Subcutaneous abdominal adipose tissue (tissue), 5 donors: ENCODE measurements at regions not wholly inside any gene's neighbourhood (a gene's known extent, or its start where the extent isn't known, plus 50 kb on each side); places are given as distances from the start of the nearest gene placed in this dataset.
"Not testable (repeated sequence)": the region's sequence is repeated elsewhere in the genome, so short reads cannot be mapped to it uniquely, and the experiment has no call there.

Experiments
- H3K27ac ChIP-seq: one replicate; pipeline ENCODE4 v1.7.0; 2013; ENCODE audit warnings: low read depth, mild to moderate bottlenecking, inconsistent platforms, low read length, moderate library complexity
- H3K27me3 ChIP-seq, 5 donors: one replicate each; pipeline ENCODE4 v1.7.0; 2013; ENCODE audit warnings: low read length in 5 of 5, inconsistent platforms in 1 of 5; ENCODE audit not compliant: control insufficient read depth in 5 of 5, insufficient read depth in 4 of 5
- H3K36me3 ChIP-seq, 5 donors: one replicate each; pipeline ENCODE4 v1.7.0; 2013; ENCODE audit warnings: low read length in 5 of 5; ENCODE audit not compliant: control insufficient read depth in 5 of 5, insufficient read depth in 5 of 5
- H3K4me1 ChIP-seq, 5 donors: one replicate each; pipeline ENCODE4 v1.7.0; 2013; ENCODE audit warnings: low read length in 5 of 5, mild to moderate bottlenecking in 3 of 5, moderate library complexity in 1 of 5; ENCODE audit not compliant: control insufficient read depth in 5 of 5, insufficient read depth in 5 of 5
- H3K4me3 ChIP-seq, 5 donors: one replicate each; pipeline ENCODE4 v1.7.0; 2013; ENCODE audit warnings: low read length in 5 of 5, low read depth in 1 of 5
- H3K9ac ChIP-seq, 5 donors: one replicate each; pipeline ENCODE4 v1.7.0; 2013; ENCODE audit warnings: low read length in 5 of 5, mild to moderate bottlenecking in 4 of 5, moderate library complexity in 3 of 5
- H3K9me3 ChIP-seq, 5 donors: one replicate each; pipeline ENCODE4 v1.7.0; 2013; ENCODE audit warnings: low read length in 5 of 5; ENCODE audit not compliant: control insufficient read depth in 5 of 5
- donor health status: healthy.
- donor health status: healthy.
- donor health status: healthy.
- donor health status: healthy.
- donor health status: healthy.

GRCh38 chr7:11985376-11985775, 153.4 kb upstream of the THSD7A start:
- Histone ChIP-seq H3K4me1 (no peaks in the 10 kb centered on the region), H3K27ac (no peak overlapping the region), H3K36me3 (no peaks in the 10 kb centered on the region), H3K27me3 (no peaks in the 10 kb centered on the region), H3K4me3 (no peak overlapping the region), H3K9ac (no peak overlapping the region), H3K9me3 (peaks cover 0 to 5% (median 0%) of the 10 kb centered on the region in 5 donors)

DNA sequence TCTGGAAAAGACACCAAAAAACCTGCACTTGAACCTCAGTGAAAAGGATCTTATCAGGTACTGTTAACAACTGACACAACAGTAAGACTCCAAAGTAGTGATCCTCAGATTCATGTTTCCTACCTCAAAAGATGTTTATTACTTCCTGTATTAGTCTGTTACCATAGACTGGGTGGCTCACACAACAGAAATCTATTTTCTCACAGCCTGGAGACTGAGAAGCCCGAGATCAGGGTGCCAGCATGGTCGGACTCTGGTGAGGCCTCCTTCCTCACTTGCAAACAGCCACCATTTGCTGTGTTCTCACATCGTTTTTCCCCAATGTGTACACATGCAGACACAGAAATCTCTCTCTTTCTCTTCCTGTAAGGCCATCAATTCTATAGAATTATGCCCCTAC, 154.0 kb upstream of the THSD7A start:
- H3K27ac ChIP-seq: no peak overlapping the region
- no peak overlapping the region for H3K9ac ChIP-seq
- H3K4me1 ChIP-seq: no peaks in the 10 kb centered on the region
- peaks cover 0 to 5% (median 0%) of the 10 kb centered on the region in 5 donors for H3K9me3 ChIP-seq
- H3K36me3 ChIP-seq: no peaks in the 10 kb centered on the region
- H3K27me3 ChIP-seq: no peaks in the 10 kb centered on the region
- H3K4me3 ChIP-seq: no peak overlapping the region

DNA sequence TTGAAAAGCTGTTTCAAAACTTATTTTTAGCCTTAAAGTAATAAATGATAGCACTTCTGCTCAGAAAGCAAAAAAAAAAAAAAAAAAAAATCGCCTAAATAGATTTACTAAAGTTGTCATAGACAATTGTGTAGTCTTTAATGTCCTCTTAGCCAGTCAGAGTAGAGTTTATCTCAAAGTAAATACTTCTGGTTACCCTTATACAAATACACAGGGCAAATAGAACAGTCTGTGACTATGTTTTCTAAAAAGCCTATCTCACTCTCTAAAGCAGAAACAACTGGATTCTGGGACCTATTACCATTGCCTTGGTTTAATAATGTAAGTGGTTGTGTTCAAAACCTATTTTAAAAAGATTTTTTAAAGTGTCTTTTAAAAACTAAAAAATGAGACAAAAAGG, 156.2 kb upstream of the THSD7A start:
- no peaks in the 10 kb centered on the region for H3K4me1 ChIP-seq
- no peaks in the 10 kb centered on the region for H3K27me3 ChIP-seq

DNA sequence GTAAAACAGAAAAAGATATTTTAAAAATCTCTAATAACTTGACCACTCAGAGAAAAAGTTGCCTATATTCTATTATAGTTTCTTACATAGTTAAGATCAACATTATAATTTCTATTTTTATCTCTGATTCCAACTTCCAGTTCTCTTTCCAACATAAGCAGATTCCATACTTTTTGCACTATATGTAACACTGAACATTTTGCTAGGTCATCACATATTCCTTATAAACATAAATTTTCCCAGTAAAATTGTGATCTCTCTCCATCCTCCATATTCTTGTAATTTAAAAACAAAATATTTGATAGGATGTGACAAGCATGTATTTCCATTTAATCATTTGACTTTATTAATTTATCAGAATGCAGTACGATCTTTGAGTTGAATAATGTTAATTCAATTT, 170.4 kb upstream of the THSD7A start:
- H3K9ac ChIP-seq: no peak overlapping the region
- no peaks in the 10 kb centered on the region for H3K4me1 ChIP-seq
- no peaks in the 10 kb centered on the region for H3K36me3 ChIP-seq
- no peak overlapping the region for H3K4me3 ChIP-seq
- no peaks in the 10 kb centered on the region for H3K9me3 ChIP-seq
- H3K27me3 ChIP-seq: no peaks in the 10 kb centered on the region
- H3K27ac ChIP-seq: no peak overlapping the region

More for the DNA sequence above, 156.2 kb upstream of the THSD7A start:
- Histone ChIP-seq H3K27ac (no peak overlapping the region), H3K36me3 (no peaks in the 10 kb centered on the region), H3K4me3 (no peak overlapping the region), H3K9me3 (peaks cover 0 to 5% (median 0%) of the 10 kb centered on the region in 5 donors), H3K9ac (no peak overlapping the region)

DNA sequence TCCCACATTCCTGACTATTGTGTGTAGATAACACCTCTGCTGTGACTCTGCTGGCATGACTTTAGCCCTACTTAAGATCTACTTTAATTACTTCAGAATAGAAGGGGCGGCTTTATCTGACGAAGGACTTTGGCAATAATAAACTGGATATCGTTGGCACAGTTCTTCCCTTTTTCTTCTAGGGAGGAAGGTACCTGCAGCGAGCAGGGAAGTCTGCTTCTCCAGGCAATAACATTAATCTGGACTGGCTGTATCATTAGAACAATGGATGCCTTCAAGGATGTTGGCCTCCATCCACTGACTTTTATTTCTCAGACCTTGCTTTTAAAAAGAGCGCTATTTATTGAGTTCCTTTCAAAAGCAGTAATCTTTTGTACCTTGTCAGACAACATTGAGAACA, 172.6 kb upstream of the THSD7A start:
- no peaks in the 10 kb centered on the region for H3K9me3 ChIP-seq
- H3K27me3 ChIP-seq: no peaks in the 10 kb centered on the region
- H3K4me3 ChIP-seq: no peak overlapping the region
- H3K4me1 ChIP-seq: no peaks in the 10 kb centered on the region
- H3K36me3 ChIP-seq: no peaks in the 10 kb centered on the region
- H3K27ac ChIP-seq: no peak overlapping the region
- no peak overlapping the region for H3K9ac ChIP-seq

- Histone ChIP-seq H3K4me1 (no peaks in the 10 kb centered on the region), H3K9ac (no peak overlapping the region), H3K27ac (no peak overlapping the region), H3K36me3 (no peaks in the 10 kb centered on the region), H3K9me3 (no peaks in the 10 kb centered on the region), H3K4me3 (no peak overlapping the region), H3K27me3 (no peaks in the 10 kb centered on the region)
Observed at GRCh38 chr7:12007576-12007975, 175.6 kb upstream of the THSD7A start.

GRCh38 chr7:12013983-12014382, 182.0 kb upstream of the THSD7A start:
- no peaks in the 10 kb centered on the region for H3K9me3 ChIP-seq
- no peaks in the 10 kb centered on the region for H3K36me3 ChIP-seq
- H3K4me1 ChIP-seq: no peaks in the 10 kb centered on the region
- no peak overlapping the region for H3K27ac ChIP-seq
- H3K9ac ChIP-seq: no peak overlapping the region
- H3K27me3 ChIP-seq: no peaks in the 10 kb centered on the region
- H3K4me3 ChIP-seq: no peak overlapping the region

GRCh38 chr7:12016439-12016838, 184.4 kb upstream of the THSD7A start:
- no peaks in the 10 kb centered on the region for H3K36me3 ChIP-seq
- no peak overlapping the region for H3K27ac ChIP-seq
- H3K9ac ChIP-seq: no peak overlapping the region
- no peaks in the 10 kb centered on the region for H3K4me1 ChIP-seq
- no peaks in the 10 kb centered on the region for H3K27me3 ChIP-seq
- no peak overlapping the region for H3K4me3 ChIP-seq
- no peaks in the 10 kb centered on the region for H3K9me3 ChIP-seq

DNA sequence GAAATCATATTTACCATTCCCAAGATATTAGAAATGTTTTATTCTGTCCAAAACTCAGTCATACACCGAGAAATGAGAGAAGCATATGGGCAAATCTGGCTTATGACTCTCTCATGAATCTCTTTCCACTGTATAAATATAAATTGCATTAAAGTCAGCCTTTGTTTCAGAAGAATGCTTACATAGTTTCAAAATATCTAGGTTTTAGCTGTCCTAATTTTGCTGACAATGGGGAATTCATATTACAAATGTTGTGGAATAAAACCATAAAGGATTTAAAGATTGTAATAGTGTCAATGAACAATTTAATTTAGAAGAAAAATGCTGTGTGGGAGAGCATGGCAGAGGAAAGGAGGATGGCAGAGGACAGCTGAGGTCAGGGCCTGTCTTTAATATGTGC, 185.0 kb upstream of the THSD7A start:
- Histone ChIP-seq H3K36me3 (no peaks in the 10 kb centered on the region), H3K4me3 (no peak overlapping the region), H3K9ac (no peak overlapping the region), H3K27me3 (no peaks in the 10 kb centered on the region), H3K27ac (no peak overlapping the region), H3K4me1 (no peaks in the 10 kb centered on the region), H3K9me3 (no peaks in the 10 kb centered on the region)

DNA sequence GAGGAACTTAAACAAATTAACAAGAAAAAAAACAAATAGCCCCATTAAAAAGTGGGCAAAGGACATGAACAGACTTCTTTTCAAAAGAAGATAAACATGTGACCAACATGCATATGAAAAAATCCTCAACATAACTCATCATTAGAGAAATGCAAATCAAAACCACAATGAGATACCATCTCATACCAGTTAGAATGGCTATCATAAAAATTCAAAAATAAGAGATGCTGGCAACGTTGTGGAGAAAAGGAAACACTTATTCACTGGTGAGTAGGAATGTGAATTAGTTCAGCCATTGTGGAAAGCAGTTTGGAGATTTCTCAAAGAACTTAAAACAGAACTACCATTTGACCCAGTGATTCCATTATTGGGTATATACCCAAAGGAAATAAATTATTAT, 189.1 kb upstream of the TMEM106B start:
- not testable (repeated sequence) for H3K27ac ChIP-seq, H3K36me3 ChIP-seq, H3K27me3 ChIP-seq, H3K9me3 ChIP-seq, H3K4me1 ChIP-seq, H3K9ac ChIP-seq, H3K4me3 ChIP-seq

DNA sequence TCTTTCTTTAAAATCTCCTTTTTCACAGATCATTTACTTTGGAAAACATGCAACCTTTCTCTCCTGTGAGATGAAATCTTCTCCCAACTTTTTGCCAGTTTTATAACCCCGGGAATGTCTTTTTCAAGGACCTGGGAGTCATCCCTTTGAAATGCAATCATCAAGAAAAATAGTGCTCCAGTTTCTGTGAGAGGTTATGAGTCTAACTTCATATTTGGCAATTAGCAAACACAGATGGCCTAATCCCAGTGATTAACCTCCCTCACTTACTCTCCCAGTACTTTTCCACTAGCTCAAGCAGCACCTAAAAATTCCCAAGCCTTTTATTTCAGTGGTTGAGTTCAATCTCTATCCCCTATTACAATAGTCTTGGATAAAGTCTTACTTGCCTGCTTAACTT, 185.8 kb upstream of the TMEM106B start:
- Histone ChIP-seq H3K36me3 (no peaks in the 10 kb centered on the region), H3K9me3 (no peaks in the 10 kb centered on the region), H3K27ac (no peak overlapping the region), H3K9ac (no peak overlapping the region), H3K4me3 (no peak overlapping the region), H3K4me1 (no peaks in the 10 kb centered on the region), H3K27me3 (no peaks in the 10 kb centered on the region)
